MM.1S (cell line): ENCODE measurements at regions not wholly inside any gene's neighbourhood (a gene's known extent, or its start where the extent isn't known, plus 50 kb on each side); places are given as distances from the start of the nearest gene placed in this dataset.

Experiments used
- DNase-seq: peaks from one replicate; pipeline ENCODE4 v3.0.0-alpha.2; 2015
- H2AFZ ChIP-seq: fragments of 300-600 bp; sonication (generic); 2 replicates; pipeline ENCODE4 v1.6.0; 2016; ENCODE audit warnings: antibody characterized with exemption, low read length
- H3F3A ChIP-seq: fragments of 300-600 bp; sonication (generic); 2 replicates; pipeline ENCODE4 v1.6.1; 2016; ENCODE audit warnings: mild to moderate bottlenecking, antibody characterized with exemption, low read length, moderate library complexity, mixed read lengths; ENCODE audit not compliant: insufficient read depth
- H3K27ac ChIP-seq: fragments of 300-600 bp; sonication (generic); 2 replicates; pipeline ENCODE4 v1.5.1; 2016; ENCODE audit warnings: mild to moderate bottlenecking, low read length
- H3K27me3 ChIP-seq: fragments of 300-600 bp; sonication (generic); replicated peaks from 2 replicates; pipeline ENCODE4 v1.6.0; 2016; ENCODE audit warnings: low read length; ENCODE audit not compliant: insufficient read depth
- H3K36me3 ChIP-seq: fragments of 300-600 bp; sonication (generic); replicated peaks from 2 replicates; pipeline ENCODE4 v1.6.1; 2016; ENCODE audit warnings: mild to moderate bottlenecking, low read length, mixed read lengths; ENCODE audit not compliant: insufficient read depth
- H3K4me1 ChIP-seq: fragments of 300-600 bp; sonication (generic); 2 replicates; pipeline ENCODE4 v1.6.1; 2016; ENCODE audit warnings: low read length, mixed read lengths
- H3K4me2 ChIP-seq: fragments of 300-600 bp; sonication (generic); 2 replicates; pipeline ENCODE4 v1.6.0; 2016; ENCODE audit warnings: low read depth, low read length
- H3K4me3 ChIP-seq: fragments of 300-600 bp; sonication (generic); 2 replicates; pipeline ENCODE4 v1.5.1; 2016; ENCODE audit warnings: low read length, mixed read lengths
- H3K79me2 ChIP-seq: fragments of 300-600 bp; sonication (generic); 2 replicates; pipeline ENCODE4 v1.6.1; 2016; ENCODE audit warnings: mixed run types, low read length, mixed read lengths
- H3K9ac ChIP-seq: fragments of 300-600 bp; sonication (generic); 2 replicates; pipeline ENCODE4 v1.6.1; 2016; ENCODE audit warnings: low read length, mixed read lengths
- H3K9me2 ChIP-seq: fragments of 300-600 bp; sonication (generic); replicated peaks from 2 replicates; pipeline ENCODE4 v1.6.1; 2016; ENCODE audit warnings: mild to moderate bottlenecking, low read length, mixed read lengths; ENCODE audit not compliant: insufficient read depth
- H3K9me3 ChIP-seq: fragments of 300-600 bp; sonication (generic); replicated peaks from 2 replicates; pipeline ENCODE4 v1.6.1; 2016; ENCODE audit warnings: mild to moderate bottlenecking, low read length, mixed read lengths; ENCODE audit not compliant: insufficient read depth
- H4K20me1 ChIP-seq: fragments of 300-600 bp; sonication (generic); 2 replicates; pipeline ENCODE4 v1.6.1; 2016; ENCODE audit warnings: mild to moderate bottlenecking, low read length, moderate library complexity, mixed read lengths; ENCODE audit not compliant: insufficient read depth
- EZH2 ChIP-seq: fragments of 300-600 bp; sonication (generic); optimal IDR thresholded peaks from 2 replicates; pipeline ENCODE3; 2017; ENCODE audit warnings: low read depth, mild to moderate bottlenecking, antibody characterized with exemption, low read length, mixed read lengths
- EZH2phosphoT487 ChIP-seq: fragments of 300-600 bp; sonication (generic); IDR thresholded peaks from 2 replicates; pipeline ENCODE4 v1.6.1; 2018; ENCODE audit warnings: antibody characterized with exemption, low read length
- TF ChIP-seq, protein P1 (sequence below): fragments of 300-600 bp; sonication (generic); IDR thresholded peaks from 2 replicates; pipeline ENCODE4 v1.5.1; 2016; ENCODE audit warnings: antibody characterized with exemption, low read length, mixed read lengths

DNA sequence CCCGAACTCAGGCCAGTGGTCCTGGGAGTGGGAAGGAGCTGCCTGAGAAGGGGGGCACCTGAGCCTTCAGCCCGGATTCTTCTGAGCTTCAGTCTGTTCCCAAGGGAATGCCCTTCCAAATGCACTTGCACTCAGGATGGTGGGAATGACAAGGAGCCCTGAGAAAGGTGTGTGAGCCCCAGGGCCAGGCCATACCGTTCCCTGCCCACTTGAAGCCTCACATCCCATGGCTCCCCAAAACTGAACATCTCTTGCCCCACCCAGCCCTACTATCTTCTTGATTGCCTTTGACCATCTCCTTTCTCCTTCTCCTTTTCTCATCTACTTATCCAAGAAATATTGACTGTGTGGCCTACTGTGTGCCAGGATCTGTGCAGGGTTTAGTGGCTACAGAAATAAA lies 84.4 kb upstream of the HSPA9 start:
- TF ChIP-seq EZH2, result no peak
- no peak for TF ChIP-seq EZH2phosphoT487
- TF ChIP-seq, protein P1, sequence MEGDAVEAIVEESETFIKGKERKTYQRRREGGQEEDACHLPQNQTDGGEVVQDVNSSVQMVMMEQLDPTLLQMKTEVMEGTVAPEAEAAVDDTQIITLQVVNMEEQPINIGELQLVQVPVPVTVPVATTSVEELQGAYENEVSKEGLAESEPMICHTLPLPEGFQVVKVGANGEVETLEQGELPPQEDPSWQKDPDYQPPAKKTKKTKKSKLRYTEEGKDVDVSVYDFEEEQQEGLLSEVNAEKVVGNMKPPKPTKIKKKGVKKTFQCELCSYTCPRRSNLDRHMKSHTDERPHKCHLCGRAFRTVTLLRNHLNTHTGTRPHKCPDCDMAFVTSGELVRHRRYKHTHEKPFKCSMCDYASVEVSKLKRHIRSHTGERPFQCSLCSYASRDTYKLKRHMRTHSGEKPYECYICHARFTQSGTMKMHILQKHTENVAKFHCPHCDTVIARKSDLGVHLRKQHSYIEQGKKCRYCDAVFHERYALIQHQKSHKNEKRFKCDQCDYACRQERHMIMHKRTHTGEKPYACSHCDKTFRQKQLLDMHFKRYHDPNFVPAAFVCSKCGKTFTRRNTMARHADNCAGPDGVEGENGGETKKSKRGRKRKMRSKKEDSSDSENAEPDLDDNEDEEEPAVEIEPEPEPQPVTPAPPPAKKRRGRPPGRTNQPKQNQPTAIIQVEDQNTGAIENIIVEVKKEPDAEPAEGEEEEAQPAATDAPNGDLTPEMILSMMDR, result no peak
- no peak overlapping the region for H2AFZ ChIP-seq

DNA sequence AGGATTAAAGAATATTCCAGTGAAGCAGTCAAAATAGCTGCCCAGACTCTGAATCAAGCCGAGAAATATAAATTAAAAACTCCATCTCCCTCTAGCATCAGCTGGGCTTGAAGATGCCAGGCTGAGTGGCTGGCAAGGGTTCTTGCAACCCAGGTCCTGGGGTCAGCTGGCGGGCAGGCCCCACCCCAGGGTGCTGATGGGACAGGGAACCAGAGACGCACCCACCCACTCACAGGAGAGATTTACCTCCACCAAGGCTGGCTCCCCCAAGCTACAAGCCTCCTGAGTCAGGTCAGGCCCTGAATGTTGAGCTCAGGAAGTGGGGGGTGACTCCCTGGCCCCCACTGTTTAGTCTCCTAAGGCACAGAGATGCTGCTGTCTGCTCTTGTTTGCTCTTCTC lies 83.9 kb upstream of the HSPA9 start:
- DNase-seq, result no peak
- Histone ChIP-seq H3K79me2 (no peaks in the 10 kb centered on the region), H3K27me3 (peaks cover 34% of the 10 kb centered on the region), H3K36me3 (no peaks in the 10 kb centered on the region), H2AFZ (no peak overlapping the region), H3F3A (peaks cover 5% of the 10 kb centered on the region), H4K20me1 (peaks cover 3% of the 10 kb centered on the region; the same call in 1 of the 2 replicates), H3K9ac (no peak overlapping the region), H3K4me1 (peaks cover 8% of the 10 kb centered on the region), H3K4me2 (no peak overlapping the region), H3K4me3 (no peak overlapping the region), H3K9me3 (no peaks in the 10 kb centered on the region), H3K9me2 (no peaks in the 10 kb centered on the region), H3K27ac (no peak overlapping the region)
- TF ChIP-seq EZH2phosphoT487, result no peak
- TF ChIP-seq, protein P1, result no peak
- no peak for TF ChIP-seq EZH2

More for the DNA sequence above, 84.4 kb upstream of the HSPA9 start:
- Histone ChIP-seq H3K4me2 (no peak overlapping the region), H3K4me1 (peaks cover 3% of the 10 kb centered on the region), H4K20me1 (peaks cover 2% of the 10 kb centered on the region; the same call in 1 of the 2 replicates), H3K27ac (no peak overlapping the region), H3K79me2 (no peaks in the 10 kb centered on the region), H3K9me3 (no peaks in the 10 kb centered on the region), H3K36me3 (no peaks in the 10 kb centered on the region), H3K9ac (no peak overlapping the region), H3F3A (peaks cover 3% of the 10 kb centered on the region; the same call in 1 of the 2 replicates), H3K9me2 (no peaks in the 10 kb centered on the region), H3K27me3 (peaks cover 38% of the 10 kb centered on the region), H3K4me3 (no peak overlapping the region)
- DNase-seq, result no peak

DNA sequence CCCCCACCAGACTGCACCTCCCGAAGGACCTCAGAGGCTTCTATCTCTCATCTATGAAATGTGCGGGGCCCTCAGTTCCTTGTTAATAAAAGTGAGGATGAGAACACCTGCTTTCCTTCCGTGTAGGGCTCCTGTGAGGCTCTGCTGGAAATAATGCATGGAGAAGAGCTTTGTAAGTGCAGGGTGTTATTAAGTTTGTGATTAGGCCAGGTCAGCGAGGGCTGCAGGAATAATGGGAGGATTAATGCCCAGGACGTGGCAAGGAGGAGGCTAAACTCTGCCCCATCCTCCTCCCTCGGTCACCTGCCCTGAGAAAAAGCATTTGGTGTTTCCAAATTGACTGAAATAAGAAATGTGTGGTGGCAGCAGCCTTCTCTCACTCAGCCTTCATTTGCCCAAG lies 83.5 kb upstream of the HSPA9 start:
- no peak for DNase-seq
- Histone ChIP-seq H3K9me2 (no peaks in the 10 kb centered on the region), H4K20me1 (peaks cover 3% of the 10 kb centered on the region; the same call in 1 of the 2 replicates), H2AFZ (no peak overlapping the region), H3K4me1 (peaks cover 12% of the 10 kb centered on the region), H3K9me3 (no peaks in the 10 kb centered on the region), H3K36me3 (no peaks in the 10 kb centered on the region), H3K27me3 (peaks cover 34% of the 10 kb centered on the region), H3K9ac (no peak overlapping the region), H3F3A (peaks cover 9% of the 10 kb centered on the region), H3K4me3 (no peak overlapping the region), H3K27ac (no peak overlapping the region), H3K4me2 (no peak overlapping the region), H3K79me2 (no peaks in the 10 kb centered on the region)
- TF ChIP-seq, protein P1, result no peak
- TF ChIP-seq EZH2phosphoT487 (no peak), EZH2 (no peak)
